ENCODE measurements at regions not wholly inside any gene's neighbourhood (a gene's known extent, or its start where the extent isn't known, plus 50 kb on each side); places are given as distances from the start of the nearest gene placed in this dataset.
A peak's percentile ranks its signal among the peaks of the same experiment; 100 is the strongest.

- no peaks in the 10 kb centered on the region for H3K36me3 ChIP-seq (ENCODE audit: control insufficient read depth in 2 of 2, insufficient read depth in 1 of 2, low read length in 2 of 2)
- POLR2A ChIA-PET: no interaction called here
- CTCF ChIA-PET: no interaction called here
- TF ChIP-seq PBX3 (CRISPR knock-in tag; IDR thresholded peaks at IDR 0.05) (0 out of 2 replicates have a peak, but pooled peaks have one; percentile 32), ZSCAN4 (tag by site-specific recombination; IDR thresholded peaks at IDR 0.05) (peak; percentile 98), ZNF777 (tag by site-specific recombination; IDR thresholded peaks at IDR 0.05; ENCODE audit: borderline replicate concordance) (no peak), ZSCAN30 (tag by site-specific recombination; IDR thresholded peaks at IDR 0.05) (no peak), ZNF416 (tag by site-specific recombination; IDR thresholded peaks at IDR 0.05) (no peak)
- H3K4me1 ChIP-seq (ENCODE audit: control insufficient read depth, insufficient read depth, low read length): no peaks in the 10 kb centered on the region
- no peaks in the 10 kb centered on the region for H3K9me3 ChIP-seq (ENCODE audit: control insufficient read depth, insufficient read depth, low read depth, low read length)
- no peak overlapping the region for H3K4me3 ChIP-seq (ENCODE audit: low read depth, low read length)
- H3K27ac ChIP-seq (ENCODE audit: extremely low read depth, low read depth, low read length): no peak overlapping the region
These were observed 168.4 kb downstream of the TTLL2 start for GRCh38 chr6:167493310-167493709.

- no peak for TF ChIP-seq ZNF18 (tag by site-specific recombination; IDR thresholded peaks at IDR 0.05)
- 0 out of 2 replicates have a peak, but pooled peaks have one; percentile 7 for TF ChIP-seq EGR2 (tag by site-specific recombination; IDR thresholded peaks at IDR 0.05; ENCODE audit: low read depth)
- peak; percentile 94 for TF ChIP-seq KLF1 (tag by site-specific recombination; IDR thresholded peaks at IDR 0.05)
- TF ChIP-seq KLF17 (tag by site-specific recombination; IDR thresholded peaks at IDR 0.05): peak; percentile 26; the same call in 1 of the 2 replicates
- H3K9me3 ChIP-seq (ENCODE audit: control insufficient read depth, insufficient read depth, low read depth, low read length): no peaks in the 10 kb centered on the region
- ChIA-PET POLR2A (no interaction called here), CTCF (interaction anchor here (0.7 kb wide), 1 partner anchor 411 kb away, joined by 3 read pairs; no protein-coding TSS in a partner anchor)
- no peak overlapping the region for H3K27ac ChIP-seq (ENCODE audit: extremely low read depth, low read depth, low read length)
- H3K36me3 ChIP-seq (ENCODE audit: control insufficient read depth in 2 of 2, insufficient read depth in 1 of 2, low read length in 2 of 2): no peaks in the 10 kb centered on the region
- no peaks in the 10 kb centered on the region for H3K4me1 ChIP-seq (ENCODE audit: control insufficient read depth, insufficient read depth, low read length)
- H3K4me3 ChIP-seq (ENCODE audit: low read depth, low read length): no peak overlapping the region
These were observed 169.3 kb downstream of the TTLL2 start for GRCh38 chr6:167493976-167494697.

GRCh38 chr6:167494698-167495435, 170.0 kb downstream of the TTLL2 start:
- Histone ChIP-seq H3K4me3 (ENCODE audit: low read depth, low read length) (no peak overlapping the region), H3K27ac (ENCODE audit: extremely low read depth, low read depth, low read length) (no peak overlapping the region), H3K36me3 (ENCODE audit: control insufficient read depth in 2 of 2, insufficient read depth in 1 of 2, low read length in 2 of 2) (no peaks in the 10 kb centered on the region), H3K4me1 (ENCODE audit: control insufficient read depth, insufficient read depth, low read length) (no peaks in the 10 kb centered on the region), H3K9me3 (ENCODE audit: control insufficient read depth, insufficient read depth, low read depth, low read length) (no peaks in the 10 kb centered on the region)
- POLR2A ChIA-PET: no interaction called here
- CTCF ChIA-PET: no interaction called here
- TF ChIP-seq SP3 (tag by site-specific recombination; IDR thresholded peaks at IDR 0.05) (no peak), ZNF211 (tag by site-specific recombination; IDR thresholded peaks at IDR 0.05; ENCODE audit: low read depth) (no peak), OVOL3 (tag by site-specific recombination; IDR thresholded peaks at IDR 0.05) (no peak), HOXD13 (CRISPR knock-in tag; IDR thresholded peaks at IDR 0.05; ENCODE audit: borderline replicate concordance) (no peak), ZNF580 (tag by site-specific recombination; IDR thresholded peaks at IDR 0.05) (no peak), ZNF530 (tag by site-specific recombination; IDR thresholded peaks at IDR 0.05; ENCODE audit: low read depth) (no peak), AEBP2 (tag by site-specific recombination; IDR thresholded peaks at IDR 0.05; ENCODE audit: borderline replicate concordance) (no peak), KLF9 (tag by site-specific recombination; IDR thresholded peaks at IDR 0.05; ENCODE audit: low read depth) (no peak), ZNF416 (tag by site-specific recombination; IDR thresholded peaks at IDR 0.05) (no peak), ZNF350 (tag by site-specific recombination; IDR thresholded peaks at IDR 0.05) (no peak)

Measured in HEK293 (cell line).